Adrenal gland (tissue), 9 donors: ENCODE measurements at regions not wholly inside any gene's neighbourhood (a gene's known extent, or its start where the extent isn't known, plus 50 kb on each side); places are given as distances from the start of the nearest gene placed in this dataset.

Source experiments
- DNase-seq, 7 donors: peaks; one replicate each; pipeline ENCODE4 v3.0.0-alpha.2; 2019 to 2020
- H3K27ac ChIP-seq, 5 donors: fragments of 200-600 bp; sonication (generic) in 4 of 5; 1 replicate in 3 of 5; 2 replicates in 2 of 5; pipeline versions ENCODE4 v1.5.1 to v1.8.0; 2016 to 2020; ENCODE audit warnings: mild to moderate bottlenecking in 1 of 5
- H3K27me3 ChIP-seq: fragments of 200-600 bp; 2 replicates; pipeline ENCODE4 v1.8.0; 2021
- H3K36me3 ChIP-seq, 2 donors: fragments of 200-600 bp; replicated peaks in 1 of 2; 1 replicate in 1 of 2; 2 replicates in 1 of 2; pipeline versions ENCODE4 v1.5.1 to v1.8.0; 2018 to 2022
- H3K4me1 ChIP-seq, 2 donors: fragments of 200-600 bp; replicated peaks in 1 of 2; 1 replicate in 1 of 2; 2 replicates in 1 of 2; pipeline versions ENCODE4 v1.5.1 to v1.8.0; 2018 to 2021
- H3K4me3 ChIP-seq, 4 donors: fragments of 200-600 bp; sonication (generic) in 3 of 4; one replicate each; pipeline ENCODE4 v1.5.1; 2016 to 2018
- H3K9me3 ChIP-seq, 3 donors: fragments of 200-600 bp; sonication (generic) in 1 of 3; replicated peaks in 1 of 3; 1 replicate in 2 of 3; 2 replicates in 1 of 3; pipeline versions ENCODE4 v1.5.1 to v1.8.0; 2016 to 2021
- CTCF ChIP-seq, 6 experiments: fragments of 450-650 bp in 4 of 6; fragments of 200-600 bp in 2 of 6; sonication (generic) in 1 of 6; IDR thresholded peaks; 1 replicate in 5 of 6; 2 replicates in 1 of 6; pipeline versions ENCODE4 v1.5.1 to v1.8.0; 2016 to 2021; ENCODE audit warnings: antibody characterized with exemption in 6 of 6, mild to moderate bottlenecking in 2 of 6, moderate library complexity in 1 of 6
- POLR2A ChIP-seq, 2 donors: fragments of 450-650 bp; IDR thresholded peaks; one replicate each; pipeline ENCODE4 v1.6.1; 2017; ENCODE audit warnings: antibody characterized with exemption in 2 of 2, mild to moderate bottlenecking in 2 of 2, moderate library complexity in 1 of 2
- WGBS, 4 donors: extraction: QIAGEN DNeasy Blood & Tissue Kit in 2 of 4; methylation state at CpG; one replicate each; pipeline versions ENCODE4 v1.1.5 to v1.1.7; 2013 to 2017; 5-methylcytosine and 5-hydroxymethylcytosine counted together
- intact Hi-C, 2 donors: fragments of 100-400 bp; cut with DNase I; formaldehyde crosslinking; loops; one replicate each; pipeline versions ENCODE4 v1.14.1 to v1.15.0; 2022 to 2023
- donor health status: healthy with polysubstance abuse.
- donor health status: Bipolar disorder and iron deficiency.
- donor health status: DM: yes; HTN: yes; CAD: no.
- donor health status: DM: no; HTN: no; CAD: no.
- donor health status: DM: no; HTN: no; CAD: no.

- peak; percentile 48 to 81 (median 74) for DNase-seq
- Histone ChIP-seq H3K27ac (no peak overlapping the region), H3K4me3 (no peak overlapping the region), H3K9me3 (peaks cover 0 to 9% (median 0%) of the 10 kb centered on the region in 3 donors), H3K27me3 (no peaks in the 10 kb centered on the region), H3K36me3 (no peaks in the 10 kb centered on the region), H3K4me1 (no peaks in the 10 kb centered on the region)
- TF ChIP-seq POLR2A (IDR thresholded peaks at IDR 0.05) = no peak
- peak in 5 of 6 experiments; percentile 28 to 72 (median 62) for TF ChIP-seq CTCF (IDR thresholded peaks at IDR 0.05)
- intact Hi-C loops = no loop called here
- 53 to 76% (median 65%) methylated on average over 3 to 4 of the region's 4 CpGs for WGBS, 4 donors
These were observed 714.4 kb upstream of the TBX3 start for GRCh38 chr12:115398311-115398781.

GRCh38 chr12:115396567-115396966, 712.6 kb upstream of the TBX3 start:
- intact Hi-C loops = no loop called here
- H3K4me3 ChIP-seq = no peak overlapping the region
- no peaks in the 10 kb centered on the region for H3K27me3 ChIP-seq
- H3K9me3 ChIP-seq = peaks cover 0 to 9% (median 0%) of the 10 kb centered on the region in 3 donors
- no peak for DNase-seq
- TF ChIP-seq CTCF (IDR thresholded peaks at IDR 0.05) (no peak), POLR2A (IDR thresholded peaks at IDR 0.05) (no peak)
- H3K27ac ChIP-seq = no peak overlapping the region
- H3K4me1 ChIP-seq = no peaks in the 10 kb centered on the region
- H3K36me3 ChIP-seq = no peaks in the 10 kb centered on the region

GRCh38 chr12:115394496-115395220, 710.7 kb upstream of the TBX3 start:
- H3K4me1 ChIP-seq = no peaks in the 10 kb centered on the region
- no peak overlapping the region for H3K4me3 ChIP-seq
- no peaks in the 10 kb centered on the region for H3K36me3 ChIP-seq
- no peaks in the 10 kb centered on the region for H3K27me3 ChIP-seq
- peaks cover 0 to 9% (median 0%) of the 10 kb centered on the region in 3 donors for H3K9me3 ChIP-seq
- no peak overlapping the region for H3K27ac ChIP-seq
- no peak for TF ChIP-seq CTCF (IDR thresholded peaks at IDR 0.05)
- no peak for TF ChIP-seq POLR2A (IDR thresholded peaks at IDR 0.05)
- DNase-seq = no peak
- intact Hi-C loops = no loop called here
- WGBS, 4 donors = 50 to 56% (median 53%) methylated on average over 5 of the region's 5 CpGs

GRCh38 chr12:115388139-115388538, 704.2 kb upstream of the TBX3 start:
- no peaks in the 10 kb centered on the region for H3K27me3 ChIP-seq
- H3K27ac ChIP-seq = no peak overlapping the region
- intact Hi-C loops = no loop called here
- 78 to 81% (median 80%) methylated on average over 6 of the region's 6 CpGs for WGBS, 4 donors
- DNase-seq = no peak
- peaks cover 0 to 4% of the 10 kb centered on the region in 2 donors for H3K4me1 ChIP-seq
- TF ChIP-seq CTCF (IDR thresholded peaks at IDR 0.05) = no peak
- no peak for TF ChIP-seq POLR2A (IDR thresholded peaks at IDR 0.05)
- H3K4me3 ChIP-seq = no peak overlapping the region
- no peaks in the 10 kb centered on the region for H3K36me3 ChIP-seq
- H3K9me3 ChIP-seq = no peaks in the 10 kb centered on the region
